ENCODE measurements at regions not wholly inside any gene's neighbourhood (a gene's known extent, or its start where the extent isn't known, plus 50 kb on each side); places are given as distances from the start of the nearest gene placed in this dataset.
"Not testable (repeated sequence)": the region's sequence is repeated elsewhere in the genome, so short reads cannot be mapped to it uniquely, and the experiment has no call there.

GRCh38 chr6:144661116-144661806, 376.1 kb downstream of the UTRN start:
- ATAC-seq (replicated peaks), result peak in 1 of 2 donors; percentile 44
- Mint-ChIP-seq H3K27ac (no peak overlapping the region), H3K9me3 (peaks cover 0 to 2% of the 10 kb centered on the region in 2 donors), H3K4me3 (no peak overlapping the region), H3K36me3 (peaks cover 3% of the 10 kb centered on the region in 2 donors), H3K27me3 (no peaks in the 10 kb centered on the region), H3K4me1 (peaks cover 42 to 69% of the 10 kb centered on the region in 2 donors)
- DNase-seq, result no peak

GRCh38 chr6:144662812-144663365, 377.8 kb downstream of the UTRN start:
- no peak overlapping the region for H3K4me3 Mint-ChIP-seq
- no peaks in the 10 kb centered on the region for H3K27me3 Mint-ChIP-seq
- H3K36me3 Mint-ChIP-seq, result peaks cover 3% of the 10 kb centered on the region in 2 donors
- ATAC-seq (replicated peaks) (no peak), DNase-seq (no peak)
- H3K27ac Mint-ChIP-seq, result peak overlapping the region; percentile 71
- peaks cover 0 to 2% of the 10 kb centered on the region in 2 donors for H3K9me3 Mint-ChIP-seq
- peaks cover 52 to 78% of the 10 kb centered on the region in 2 donors for H3K4me1 Mint-ChIP-seq

GRCh38 chr6:144664281-144664680, 379.1 kb downstream of the UTRN start:
- H3K4me3 Mint-ChIP-seq, result no peak overlapping the region
- peaks cover 48 to 73% of the 10 kb centered on the region in 2 donors for H3K4me1 Mint-ChIP-seq
- peaks cover 0 to 2% of the 10 kb centered on the region in 2 donors for H3K9me3 Mint-ChIP-seq
- ATAC-seq (replicated peaks) (no peak), DNase-seq (no peak)
- peaks cover 3% of the 10 kb centered on the region in 2 donors for H3K36me3 Mint-ChIP-seq
- H3K27ac Mint-ChIP-seq, result peak overlapping the region; percentile 65
- H3K27me3 Mint-ChIP-seq, result no peaks in the 10 kb centered on the region

GRCh38 chr6:144664947-144665346, 379.8 kb downstream of the UTRN start:
- Mint-ChIP-seq H3K4me3 (no peak overlapping the region), H3K4me1 (peaks cover 44 to 66% of the 10 kb centered on the region in 2 donors), H3K36me3 (peaks cover 6 to 7% of the 10 kb centered on the region in 2 donors), H3K27me3 (no peaks in the 10 kb centered on the region), H3K27ac (no peak overlapping the region), H3K9me3 (peaks cover 0 to 6% of the 10 kb centered on the region in 2 donors)
- ATAC-seq (replicated peaks) (no peak), DNase-seq (no peak)

GRCh38 chr6:144665932-144666450, 380.9 kb downstream of the UTRN start:
- H3K27me3 Mint-ChIP-seq, result no peaks in the 10 kb centered on the region
- H3K36me3 Mint-ChIP-seq, result peaks cover 15 to 17% of the 10 kb centered on the region in 2 donors
- H3K4me1 Mint-ChIP-seq, result peaks cover 40 to 68% of the 10 kb centered on the region in 2 donors
- H3K9me3 Mint-ChIP-seq, result peaks cover 8 to 14% of the 10 kb centered on the region in 2 donors
- DNase-seq (no peak), ATAC-seq (replicated peaks) (no peak)
- no peak overlapping the region for H3K27ac Mint-ChIP-seq
- H3K4me3 Mint-ChIP-seq, result no peak overlapping the region

GRCh38 chr6:144666781-144667180, 381.6 kb downstream of the UTRN start:
- ATAC-seq (replicated peaks), result no peak
- Mint-ChIP-seq H3K36me3 (peaks cover 20 to 24% of the 10 kb centered on the region in 2 donors), H3K9me3 (peaks cover 8 to 16% of the 10 kb centered on the region in 2 donors), H3K4me1 (peaks cover 38 to 62% of the 10 kb centered on the region in 2 donors), H3K4me3 (peak overlapping the region; percentile 44 to 60), H3K27ac (peak overlapping the region; percentile 91), H3K27me3 (no peaks in the 10 kb centered on the region)
- no peak for DNase-seq

GRCh38 chr6:144667532-144668503, 382.7 kb downstream of the UTRN start:
- Mint-ChIP-seq H3K27ac (peak overlapping the region; percentile 91), H3K9me3 (peaks cover 18 to 25% of the 10 kb centered on the region in 2 donors), H3K36me3 (peaks cover 28 to 33% of the 10 kb centered on the region in 2 donors), H3K4me3 (peak overlapping the region; percentile 56 to 60), H3K4me1 (peaks cover 39 to 63% of the 10 kb centered on the region in 2 donors), H3K27me3 (no peaks in the 10 kb centered on the region)
- ATAC-seq (replicated peaks) (peak; percentile 21 to 46), DNase-seq (no peak)

- peaks cover 30 to 44% of the 10 kb centered on the region in 2 donors for H3K36me3 Mint-ChIP-seq
- DNase-seq; H3K27ac Mint-ChIP-seq; H3K4me3 Mint-ChIP-seq; ATAC-seq (replicated peaks); H3K27me3 Mint-ChIP-seq: not testable (repeated sequence)
- H3K9me3 Mint-ChIP-seq, result peaks cover 22 to 26% of the 10 kb centered on the region in 2 donors
- H3K4me1 Mint-ChIP-seq, result peaks cover 33 to 51% of the 10 kb centered on the region in 2 donors
Measured at GRCh38 chr6:144670259-144670658, 385.1 kb downstream of the UTRN start.

- Mint-ChIP-seq H3K4me1 (peaks cover 17 to 25% of the 10 kb centered on the region in 2 donors), H3K9me3 (peaks cover 22 to 26% of the 10 kb centered on the region in 2 donors), H3K36me3 (peaks cover 35 to 51% of the 10 kb centered on the region in 2 donors), H3K27me3 (no peaks in the 10 kb centered on the region), H3K4me3 (no peak overlapping the region), H3K27ac (no peak overlapping the region)
- no peak for DNase-seq
- ATAC-seq (replicated peaks), result no peak
Measured at GRCh38 chr6:144673807-144674206, 388.7 kb downstream of the UTRN start.

- H3K9me3 Mint-ChIP-seq, result peaks cover 20 to 21% of the 10 kb centered on the region in 2 donors
- H3K27me3 Mint-ChIP-seq, result no peaks in the 10 kb centered on the region
- peak; percentile 37 for DNase-seq
- H3K36me3 Mint-ChIP-seq, result peaks cover 30 to 43% of the 10 kb centered on the region in 2 donors
- peak; percentile 81 to 89 for ATAC-seq (replicated peaks)
- H3K4me1 Mint-ChIP-seq, result peaks cover 15 to 23% of the 10 kb centered on the region in 2 donors
- peak overlapping the region; percentile 1 to 20 for H3K4me3 Mint-ChIP-seq
- H3K27ac Mint-ChIP-seq, result peak overlapping the region; percentile 72
Measured at GRCh38 chr6:144675231-144675861, 390.2 kb downstream of the UTRN start.

GRCh38 chr6:144676310-144676709, 391.2 kb downstream of the UTRN start:
- DNase-seq; H3K27me3 Mint-ChIP-seq; ATAC-seq (replicated peaks); H3K4me3 Mint-ChIP-seq; H3K27ac Mint-ChIP-seq: not testable (repeated sequence)
- H3K4me1 Mint-ChIP-seq, result peaks cover 17 to 19% of the 10 kb centered on the region in 2 donors
- peaks cover 28 to 42% of the 10 kb centered on the region in 2 donors for H3K36me3 Mint-ChIP-seq
- H3K9me3 Mint-ChIP-seq, result peaks cover 13 to 14% of the 10 kb centered on the region in 2 donors

- DNase-seq; ATAC-seq (replicated peaks); H3K27ac Mint-ChIP-seq; H3K9me3 Mint-ChIP-seq; H3K4me3 Mint-ChIP-seq; H3K27me3 Mint-ChIP-seq: not testable (repeated sequence)
- H3K36me3 Mint-ChIP-seq, result peaks cover 24 to 39% of the 10 kb centered on the region in 2 donors
- peaks cover 14 to 15% of the 10 kb centered on the region in 2 donors for H3K4me1 Mint-ChIP-seq
Measured at GRCh38 chr6:144677263-144677662, 392.1 kb downstream of the UTRN start.

GRCh38 chr6:144678844-144679243, 393.7 kb downstream of the UTRN start:
- ATAC-seq (replicated peaks), result no peak
- H3K9me3 Mint-ChIP-seq, result peaks cover 0 to 4% of the 10 kb centered on the region in 2 donors
- peaks cover 26 to 37% of the 10 kb centered on the region in 2 donors for H3K36me3 Mint-ChIP-seq
- no peak overlapping the region for H3K4me3 Mint-ChIP-seq
- peaks cover 12 to 16% of the 10 kb centered on the region in 2 donors for H3K4me1 Mint-ChIP-seq
- no peaks in the 10 kb centered on the region for H3K27me3 Mint-ChIP-seq
- H3K27ac Mint-ChIP-seq, result no peak overlapping the region
- no peak for DNase-seq
